ENCODE measurements at regions not wholly inside any gene's neighbourhood (a gene's known extent, or its start where the extent isn't known, plus 50 kb on each side); places are given as distances from the start of the nearest gene placed in this dataset.

- H3K9me3 ChIP-seq (replicated peaks; ENCODE audit: control insufficient read depth, insufficient read depth, low read depth, low read length) = no peaks in the 10 kb centered on the region; the same call in 1 of the 2 replicates
- CTCF ChIA-PET (ENCODE audit: low intra/inter-chr PET ratio) = no interaction called here
- TF ChIP-seq ZBTB2 (IDR thresholded peaks at IDR 0.05) = no peak
- no peak for TF ChIP-seq PTBP1 (IDR thresholded peaks at IDR 0.05; ENCODE audit: low read depth, low read length)
- TF ChIP-seq ZNF655 (CRISPR knock-in tag; IDR thresholded peaks at IDR 0.05) = no peak
- no peak for TF ChIP-seq ZNF586 (CRISPR knock-in tag; conservative IDR thresholded peaks at IDR 0.05)
- no peak for TF ChIP-seq FOXA1 (IDR thresholded peaks at IDR 0.05; ENCODE audit: borderline replicate concordance)
- TF ChIP-seq TAF15 (IDR thresholded peaks at IDR 0.05; ENCODE audit: low read depth, low read length) = no peak
- TF ChIP-seq HLTF (IDR thresholded peaks at IDR 0.05) = no peak
- TF ChIP-seq ZFP91 (CRISPR knock-in tag; IDR thresholded peaks at IDR 0.05) = no peak
- no peak for TF ChIP-seq BRD4 (IDR thresholded peaks at IDR 0.05)
- no peak for TF ChIP-seq ZSCAN32 (CRISPR knock-in tag; IDR thresholded peaks at IDR 0.05)
- TF ChIP-seq IFI16 (CRISPR knock-in tag; IDR thresholded peaks at IDR 0.05) = no peak
- TF ChIP-seq ZNF121 (CRISPR knock-in tag; conservative IDR thresholded peaks at IDR 0.05) = no peak
- no peak for TF ChIP-seq CBFA2T3 (IDR thresholded peaks at IDR 0.05)
- in situ Hi-C loops (cut with MboI) (no loop called here), intact Hi-C loops (cut with micrococcal nuclease) (no loop called here)
- H3K4me2 ChIP-seq (ENCODE audit: insufficient read depth, low read length) = no peak overlapping the region
- no peak overlapping the region for H3K9ac ChIP-seq (ENCODE audit: insufficient read depth in 1 of 2, low read depth in 2 of 2, low read length in 2 of 2)
- no peaks in the 10 kb centered on the region for H4K20me1 ChIP-seq (replicated peaks; ENCODE audit: control insufficient read depth, insufficient read depth, low read length)
- H3K79me2 ChIP-seq (ENCODE audit: control insufficient read depth, insufficient read depth, low read length) = no peaks in the 10 kb centered on the region
- no peak for ATAC-seq
- H3K27ac ChIP-seq (ENCODE audit: extremely low read depth, low read depth, low read length) = no peak overlapping the region
- BruUV-seq (replicated peaks) = no TSS peak
- no peaks in the 10 kb centered on the region for H3K4me1 ChIP-seq (replicated peaks in 1 of 2; ENCODE audit: control insufficient read depth in 2 of 2, insufficient read depth in 2 of 2, low read length in 2 of 2)
- FAIRE-seq = no peak
- no peak overlapping the region for H3K4me3 ChIP-seq
- POLR2A ChIA-PET = no interaction called here
- H3K9me1 ChIP-seq (ENCODE audit: control insufficient read depth, insufficient read depth, low read length) = no peaks in the 10 kb centered on the region
- no peak for DNase-seq (ENCODE audit: extremely low read depth in 1 of 4, low spot score in 3 of 4)
- WGBS (ENCODE audit: insufficient coverage, low coverage, missing lambda C conversion rate) = 0% methylated on average over 3 of the region's 3 CpGs
- H2AFZ ChIP-seq (ENCODE audit: low read depth, low read length) = no peak overlapping the region
- no peaks in the 10 kb centered on the region for H3K36me3 ChIP-seq (ENCODE audit: control insufficient read depth, insufficient read depth, low read length)
- H3K27me3 ChIP-seq (ENCODE audit: control insufficient read depth in 2 of 2, insufficient read depth in 2 of 2, low read length in 2 of 2) = no peaks in the 10 kb centered on the region
Measured at GRCh38 chr2:122506620-122507019, 751.2 kb downstream of the TSN start.
